Upper lobe of right lung (tissue), 1 donor: ENCODE measurements at regions not wholly inside any gene's neighbourhood (a gene's known extent, or its start where the extent isn't known, plus 50 kb on each side); places are given as distances from the start of the nearest gene placed in this dataset.
A peak's percentile ranks its signal among the peaks of the same experiment; 100 is the strongest.

Experiments used
- ATAC-seq: fragments of 200-7000 bp; cut with Tn5 transposase; one replicate; pipeline ENCODE4 v1.9.1; 2020; ENCODE audit warnings: mild to moderate bottlenecking, moderate library complexity
- DNase-seq: peaks from one replicate; pipeline ENCODE4 v3.0.0-alpha.2; 2020
- H3K27ac ChIP-seq: fragments of 200-600 bp; one replicate; pipeline ENCODE4 v1.8.0; 2022
- H3K27me3 ChIP-seq: fragments of 200-600 bp; one replicate; pipeline ENCODE4 v1.8.0; 2022; ENCODE audit warnings: mild to moderate bottlenecking
- H3K36me3 ChIP-seq: fragments of 200-600 bp; one replicate; pipeline ENCODE4 v1.8.0; 2022
- H3K4me1 ChIP-seq: fragments of 200-600 bp; one replicate; pipeline ENCODE4 v1.8.0; 2022
- H3K4me3 ChIP-seq: fragments of 200-600 bp; one replicate; pipeline ENCODE4 v1.8.0; 2022; ENCODE audit warnings: mild to moderate bottlenecking
- H3K9me3 ChIP-seq: fragments of 200-600 bp; one replicate; pipeline ENCODE4 v1.8.0; 2022
- CTCF ChIP-seq: fragments of 200-600 bp; IDR thresholded peaks from one replicate; pipeline ENCODE4 v1.8.0; 2022; ENCODE audit warnings: antibody characterized with exemption
- intact Hi-C: fragments of 100-400 bp; cut with DNase I; formaldehyde crosslinking; loops from one replicate; pipeline ENCODE4 v1.11.0; 2022
- donor health status: DM: no; HTN: yes; CAD: no; lungs with severe emphysema.

DNA sequence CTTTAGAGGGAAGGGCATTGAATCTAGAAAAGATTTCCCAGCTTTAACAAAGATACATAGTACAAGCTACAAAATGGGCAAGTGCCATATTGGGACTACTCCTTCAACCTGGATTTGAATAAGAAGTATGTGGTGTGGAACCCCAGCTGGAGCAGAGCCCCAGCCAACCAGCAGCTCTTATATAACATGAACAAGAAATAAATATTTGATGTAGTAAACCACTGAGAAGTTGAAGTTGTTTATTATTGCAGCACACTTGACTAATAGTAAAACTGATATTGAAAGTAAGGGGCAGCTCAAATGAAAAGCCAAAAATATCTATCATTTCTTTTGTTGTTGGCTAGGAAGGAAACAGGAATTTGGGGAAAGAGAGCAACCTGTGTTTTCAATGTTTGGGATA lies 701.8 kb downstream of the TMTC2 start:
- no peak for TF ChIP-seq CTCF
- Histone ChIP-seq H3K4me1 (no peaks in the 10 kb centered on the region), H3K9me3 (no peaks in the 10 kb centered on the region), H3K27ac (no peak overlapping the region), H3K36me3 (no peaks in the 10 kb centered on the region), H3K27me3 (no peaks in the 10 kb centered on the region), H3K4me3 (no peak overlapping the region)
- intact Hi-C loops, result no loop called here
- no peak for DNase-seq
- ATAC-seq, result no peak

GRCh38 chr12:83386527-83387264 lies 700.0 kb downstream of the TMTC2 start:
- Histone ChIP-seq H3K27ac (no peak overlapping the region), H3K4me3 (no peak overlapping the region), H3K36me3 (no peaks in the 10 kb centered on the region), H3K27me3 (no peaks in the 10 kb centered on the region), H3K4me1 (no peaks in the 10 kb centered on the region), H3K9me3 (no peaks in the 10 kb centered on the region)
- TF ChIP-seq CTCF, result no peak
- intact Hi-C loops, result no loop called here
- ATAC-seq, result no peak
- no peak for DNase-seq

- Histone ChIP-seq H3K4me1 (no peaks in the 10 kb centered on the region), H3K27me3 (no peaks in the 10 kb centered on the region), H3K27ac (no peak overlapping the region), H3K36me3 (no peaks in the 10 kb centered on the region), H3K9me3 (no peaks in the 10 kb centered on the region), H3K4me3 (no peak overlapping the region)
- ATAC-seq (peak; percentile 67), DNase-seq (peak; percentile 52)
- intact Hi-C loops, result no loop called here
- TF ChIP-seq CTCF, result no peak
Observed at GRCh38 chr12:83378186-83378727, 691.6 kb downstream of the TMTC2 start.

- intact Hi-C loops, result no loop called here
- Histone ChIP-seq H3K27ac (no peak overlapping the region), H3K9me3 (no peaks in the 10 kb centered on the region), H3K4me3 (no peak overlapping the region), H3K27me3 (no peaks in the 10 kb centered on the region), H3K36me3 (no peaks in the 10 kb centered on the region), H3K4me1 (no peaks in the 10 kb centered on the region)
- ATAC-seq, result no peak
- no peak for TF ChIP-seq CTCF
- DNase-seq, result no peak
Observed at GRCh38 chr12:83365317-83365716, 678.6 kb downstream of the TMTC2 start.

DNA sequence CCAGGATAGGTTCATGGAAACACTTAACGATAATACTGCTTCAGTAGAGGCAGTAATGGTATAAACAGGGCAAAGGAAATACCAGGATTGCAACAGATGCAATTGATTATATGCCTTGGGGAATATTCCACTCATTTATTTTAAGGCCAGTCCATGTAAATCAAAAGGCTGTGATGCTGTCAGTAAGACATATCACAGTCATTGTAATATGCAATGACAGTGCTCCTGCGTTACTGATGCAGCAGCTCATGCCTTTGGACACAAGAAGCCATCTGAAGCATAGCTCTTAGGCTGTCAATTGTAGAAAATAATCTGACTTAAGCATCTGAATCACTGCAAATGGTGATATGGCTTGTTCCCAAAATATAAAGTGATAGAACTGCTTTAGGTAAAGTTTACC lies 674.8 kb downstream of the TMTC2 start:
- Histone ChIP-seq H3K9me3 (no peaks in the 10 kb centered on the region), H3K27ac (no peak overlapping the region), H3K4me3 (no peak overlapping the region), H3K36me3 (no peaks in the 10 kb centered on the region), H3K4me1 (no peaks in the 10 kb centered on the region), H3K27me3 (no peaks in the 10 kb centered on the region)
- no peak for TF ChIP-seq CTCF
- DNase-seq (no peak), ATAC-seq (no peak)
- intact Hi-C loops, result no loop called here
